ENCODE measurements at regions not wholly inside any gene's neighbourhood (a gene's known extent, or its start where the extent isn't known, plus 50 kb on each side); places are given as distances from the start of the nearest gene placed in this dataset.

- Histone ChIP-seq H3K27me3 (replicated peaks; ENCODE audit: control insufficient read depth, insufficient read depth, low read length) (peaks cover 6% of the 10 kb centered on the region), H3K36me3 (ENCODE audit: control insufficient read depth, insufficient read depth, low read length) (no peaks in the 10 kb centered on the region), H3K4me3 (replicated peaks; ENCODE audit: low read depth, low read length) (no peak overlapping the region)
- TF ChIP-seq, protein P1, sequence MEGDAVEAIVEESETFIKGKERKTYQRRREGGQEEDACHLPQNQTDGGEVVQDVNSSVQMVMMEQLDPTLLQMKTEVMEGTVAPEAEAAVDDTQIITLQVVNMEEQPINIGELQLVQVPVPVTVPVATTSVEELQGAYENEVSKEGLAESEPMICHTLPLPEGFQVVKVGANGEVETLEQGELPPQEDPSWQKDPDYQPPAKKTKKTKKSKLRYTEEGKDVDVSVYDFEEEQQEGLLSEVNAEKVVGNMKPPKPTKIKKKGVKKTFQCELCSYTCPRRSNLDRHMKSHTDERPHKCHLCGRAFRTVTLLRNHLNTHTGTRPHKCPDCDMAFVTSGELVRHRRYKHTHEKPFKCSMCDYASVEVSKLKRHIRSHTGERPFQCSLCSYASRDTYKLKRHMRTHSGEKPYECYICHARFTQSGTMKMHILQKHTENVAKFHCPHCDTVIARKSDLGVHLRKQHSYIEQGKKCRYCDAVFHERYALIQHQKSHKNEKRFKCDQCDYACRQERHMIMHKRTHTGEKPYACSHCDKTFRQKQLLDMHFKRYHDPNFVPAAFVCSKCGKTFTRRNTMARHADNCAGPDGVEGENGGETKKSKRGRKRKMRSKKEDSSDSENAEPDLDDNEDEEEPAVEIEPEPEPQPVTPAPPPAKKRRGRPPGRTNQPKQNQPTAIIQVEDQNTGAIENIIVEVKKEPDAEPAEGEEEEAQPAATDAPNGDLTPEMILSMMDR (IDR thresholded peaks at IDR 0.05; ENCODE audit: insufficient read depth, low read length, poor library complexity, severe bottlenecking) = no peak
- no peak for DNase-seq (ENCODE audit: extremely low read depth, insufficient read length)
These were observed 58.9 kb downstream of the KCNF1 start for GRCh38 chr2:10970666-10971065.

GRCh38 chr2:10971161-10971887, 59.6 kb downstream of the KCNF1 start:
- DNase-seq (ENCODE audit: extremely low read depth, insufficient read length) = no peak
- H3K4me3 ChIP-seq (replicated peaks; ENCODE audit: low read depth, low read length) = no peak overlapping the region
- H3K27me3 ChIP-seq (replicated peaks; ENCODE audit: control insufficient read depth, insufficient read depth, low read length) = peaks cover 5% of the 10 kb centered on the region
- H3K36me3 ChIP-seq (ENCODE audit: control insufficient read depth, insufficient read depth, low read length) = no peaks in the 10 kb centered on the region
- TF ChIP-seq, protein P1 (IDR thresholded peaks at IDR 0.05; ENCODE audit: insufficient read depth, low read length, poor library complexity, severe bottlenecking) = no peak

DNA sequence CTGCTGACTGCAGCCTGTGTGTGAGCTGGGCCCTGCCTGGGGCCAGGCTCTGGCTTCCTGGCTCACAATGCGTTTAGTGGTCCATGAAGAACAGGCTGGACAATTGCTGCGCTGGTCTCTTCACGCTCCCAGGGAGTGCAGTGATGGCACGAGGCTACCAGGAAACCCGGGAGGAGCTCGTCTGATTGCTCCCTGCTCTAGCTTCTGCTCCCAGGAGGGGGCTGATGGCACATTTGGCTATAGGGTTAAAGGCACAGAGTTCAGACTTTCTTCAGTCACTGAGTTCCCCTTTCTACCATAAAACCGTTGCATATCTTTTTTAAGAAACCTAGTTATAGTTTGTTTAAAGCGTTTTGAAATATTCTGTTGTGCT, 60.1 kb downstream of the KCNF1 start:
- peaks cover 3% of the 10 kb centered on the region for H3K27me3 ChIP-seq (replicated peaks; ENCODE audit: control insufficient read depth, insufficient read depth, low read length)
- no peak for DNase-seq (ENCODE audit: extremely low read depth, insufficient read length)
- TF ChIP-seq, protein P1 (IDR thresholded peaks at IDR 0.05; ENCODE audit: insufficient read depth, low read length, poor library complexity, severe bottlenecking) = no peak
- H3K4me3 ChIP-seq (replicated peaks; ENCODE audit: low read depth, low read length) = no peak overlapping the region
- H3K36me3 ChIP-seq (ENCODE audit: control insufficient read depth, insufficient read depth, low read length) = no peaks in the 10 kb centered on the region

GRCh38 chr2:10972683-10973433, 61.1 kb downstream of the KCNF1 start:
- Histone ChIP-seq H3K4me3 (replicated peaks; ENCODE audit: low read depth, low read length) (no peak overlapping the region), H3K27me3 (replicated peaks; ENCODE audit: control insufficient read depth, insufficient read depth, low read length) (peaks cover 3% of the 10 kb centered on the region), H3K36me3 (ENCODE audit: control insufficient read depth, insufficient read depth, low read length) (no peaks in the 10 kb centered on the region)
- no peak for DNase-seq (ENCODE audit: extremely low read depth, insufficient read length)
- TF ChIP-seq, protein P1 (IDR thresholded peaks at IDR 0.05; ENCODE audit: insufficient read depth, low read length, poor library complexity, severe bottlenecking) = no peak

DNA sequence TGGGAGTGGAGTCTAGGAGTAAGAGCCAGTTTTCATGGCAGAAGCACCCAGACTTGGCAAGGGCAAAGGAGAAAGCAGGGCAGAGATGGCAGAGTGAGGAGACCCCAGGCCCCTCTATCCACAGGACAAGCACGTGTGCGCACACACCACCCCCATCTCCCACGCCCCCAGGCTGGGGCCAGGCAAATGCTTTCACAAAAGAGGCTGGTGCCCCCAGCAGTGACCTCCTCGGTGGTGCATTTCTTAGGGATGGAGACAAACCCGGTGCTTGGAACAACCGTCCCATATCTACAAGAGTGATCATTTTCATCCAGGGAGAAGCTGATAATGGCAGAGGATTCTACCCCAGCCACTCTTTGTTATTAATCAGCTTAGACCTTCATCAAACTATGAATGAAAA, 62.0 kb downstream of the KCNF1 start:
- Histone ChIP-seq H3K4me3 (replicated peaks; ENCODE audit: low read depth, low read length) (no peak overlapping the region), H3K27me3 (replicated peaks; ENCODE audit: control insufficient read depth, insufficient read depth, low read length) (no peaks in the 10 kb centered on the region; the same call in none of the 2 replicates), H3K36me3 (ENCODE audit: control insufficient read depth, insufficient read depth, low read length) (no peaks in the 10 kb centered on the region)
- no peak for DNase-seq (ENCODE audit: extremely low read depth, insufficient read length)
- TF ChIP-seq, protein P1 (IDR thresholded peaks at IDR 0.05; ENCODE audit: insufficient read depth, low read length, poor library complexity, severe bottlenecking) = no peak
